Posterior cingulate gyrus (tissue), 11 donors: ENCODE measurements at regions not wholly inside any gene's neighbourhood (a gene's known extent, or its start where the extent isn't known, plus 50 kb on each side); places are given as distances from the start of the nearest gene placed in this dataset.

Experiments
- DNase-seq, 10 donors: peaks; one replicate each; pipeline versions ENCODE4 v3.0.0 to v3.0.0-alpha.2; 2020 to 2021; ENCODE audit warnings: mixed read lengths in 3 of 10
- intact Hi-C: fragments of 100-400 bp; cut with DNase I; formaldehyde crosslinking; loops from one replicate; pipeline ENCODE4 v1.15.1; 2023

- DNase-seq = no peak
- intact Hi-C loops = loop anchor here (5.0 kb wide), 1 partner anchor 87 kb away; no protein-coding TSS in a partner anchor
Observed at GRCh38 chr4:38308728-38309311, 348.6 kb downstream of the PTTG2 start.

DNA sequence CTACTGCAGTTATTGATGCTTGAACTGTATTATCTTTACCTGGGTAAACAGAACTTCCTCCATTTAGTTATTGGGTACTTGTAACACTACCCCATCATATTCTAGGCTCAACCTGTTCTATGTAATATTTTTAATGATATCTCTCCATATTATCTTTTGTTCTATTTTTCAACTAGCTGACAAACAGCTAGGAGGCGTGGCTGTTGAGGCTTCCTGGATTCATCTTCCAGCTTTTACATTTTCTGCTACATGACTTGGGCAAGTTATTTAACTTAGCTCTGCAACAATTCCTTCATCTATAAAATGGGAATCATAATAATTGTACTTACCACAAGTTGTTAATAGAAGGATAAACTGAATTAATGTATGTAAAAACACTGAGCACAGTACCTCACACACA lies 349.3 kb downstream of the PTTG2 start:
- intact Hi-C loops = loop anchor here (5.0 kb wide), 1 partner anchor 87 kb away; no protein-coding TSS in a partner anchor
- DNase-seq = no peak

GRCh38 chr4:38310446-38311043 lies 350.3 kb downstream of the PTTG2 start:
- no peak for DNase-seq
- intact Hi-C loops = no loop called here

GRCh38 chr4:38311495-38312126 lies 351.4 kb downstream of the PTTG2 start:
- intact Hi-C loops = no loop called here
- DNase-seq = no peak

DNA sequence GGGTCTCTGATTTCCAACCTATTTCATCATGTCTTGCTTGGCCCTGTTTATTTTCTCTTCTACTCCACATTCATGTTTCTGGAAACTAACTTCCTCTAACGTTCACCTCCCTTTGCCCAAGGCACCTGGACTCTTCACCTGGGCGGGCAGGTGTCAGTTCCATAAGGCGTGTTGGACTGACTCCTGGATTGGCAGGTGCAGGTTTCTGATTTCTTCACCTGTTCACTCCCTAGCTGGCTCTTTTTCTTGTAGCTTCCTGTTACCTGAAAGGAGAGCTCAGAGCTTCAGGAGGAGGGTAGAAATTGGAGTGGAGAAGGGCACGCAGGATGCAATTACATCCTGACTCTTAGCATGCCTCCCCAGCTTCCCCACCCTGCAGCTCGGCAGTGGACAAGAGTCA lies 350.8 kb upstream of the KLF3 start:
- intact Hi-C loops = no loop called here
- DNase-seq = no peak

- intact Hi-C loops = no loop called here
- no peak for DNase-seq
Observed at GRCh38 chr4:38313999-38314561, 349.9 kb upstream of the KLF3 start.

DNA sequence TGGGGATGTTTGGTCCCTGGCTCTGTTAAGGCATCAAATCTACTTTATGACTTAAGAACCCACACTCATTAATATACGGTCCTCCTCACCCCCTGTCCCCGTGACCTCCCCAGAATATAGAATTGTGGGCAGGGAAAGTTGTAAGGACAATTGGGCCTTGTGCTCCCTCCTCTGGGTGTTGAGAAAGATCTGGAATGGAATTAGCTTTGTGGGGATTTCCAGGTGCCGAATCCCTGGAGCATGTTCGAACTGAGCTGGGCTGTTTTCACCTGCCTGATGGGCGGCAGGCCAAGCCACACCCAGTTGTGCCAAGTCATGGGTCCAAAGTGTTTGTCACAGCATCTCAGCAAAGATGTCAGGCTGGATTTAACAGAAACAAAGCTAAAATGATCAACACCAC lies 349.3 kb upstream of the KLF3 start:
- DNase-seq = no peak
- intact Hi-C loops = loop anchor here (5.0 kb wide), 1 partner anchor 132 kb away; no protein-coding TSS in a partner anchor

- DNase-seq = no peak
- intact Hi-C loops = loop anchor here (5.0 kb wide), 1 partner anchor 133 kb away; no protein-coding TSS in a partner anchor
Observed at GRCh38 chr4:38315286-38315685, 348.7 kb upstream of the KLF3 start.

GRCh38 chr4:38316045-38316444 lies 348.0 kb upstream of the KLF3 start:
- intact Hi-C loops = loop anchor here (5.0 kb wide), 1 partner anchor 134 kb away; no protein-coding TSS in a partner anchor
- no peak for DNase-seq

DNA sequence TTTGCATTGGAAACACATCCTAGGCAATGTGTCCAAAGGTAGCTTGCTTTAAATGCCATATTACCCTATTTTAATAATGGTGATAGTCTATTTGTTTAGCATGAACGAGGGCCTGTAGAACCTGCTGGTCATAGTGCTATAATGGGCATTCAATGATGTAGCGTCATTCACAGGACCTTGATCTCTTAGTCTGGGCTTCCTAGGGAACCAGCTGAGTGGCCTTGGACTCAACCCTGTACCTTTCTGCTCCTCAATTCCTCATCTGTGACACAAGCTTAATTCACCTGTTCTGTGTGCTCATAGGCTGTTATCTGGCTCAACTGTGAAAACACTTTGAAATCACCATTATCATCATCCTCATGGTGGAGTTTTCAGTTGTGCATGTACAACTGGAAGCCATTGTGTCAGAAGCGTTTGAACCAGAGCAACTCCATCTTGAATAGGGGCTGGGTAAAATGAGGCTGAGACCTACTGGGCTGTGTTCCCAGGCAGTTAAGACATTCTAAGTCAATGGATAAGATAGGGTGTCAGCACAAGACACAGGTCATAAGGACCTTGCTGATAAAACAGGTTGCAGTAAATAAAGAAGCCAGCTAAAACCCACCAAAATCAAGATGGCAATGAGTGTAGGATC lies 346.8 kb upstream of the KLF3 start:
- no peak for DNase-seq
- intact Hi-C loops = loop anchor here (5.0 kb wide), 1 partner anchor 135 kb away; no protein-coding TSS in a partner anchor

- intact Hi-C loops = loop anchor here (2.0 to 5.0 kb wide), 2 partner anchors 137 to 356 kb away; no protein-coding TSS in a partner anchor
- peak; percentile 52 to 95 (median 68) for DNase-seq
Observed at GRCh38 chr4:38318737-38319455, 345.1 kb upstream of the KLF3 start.

DNA sequence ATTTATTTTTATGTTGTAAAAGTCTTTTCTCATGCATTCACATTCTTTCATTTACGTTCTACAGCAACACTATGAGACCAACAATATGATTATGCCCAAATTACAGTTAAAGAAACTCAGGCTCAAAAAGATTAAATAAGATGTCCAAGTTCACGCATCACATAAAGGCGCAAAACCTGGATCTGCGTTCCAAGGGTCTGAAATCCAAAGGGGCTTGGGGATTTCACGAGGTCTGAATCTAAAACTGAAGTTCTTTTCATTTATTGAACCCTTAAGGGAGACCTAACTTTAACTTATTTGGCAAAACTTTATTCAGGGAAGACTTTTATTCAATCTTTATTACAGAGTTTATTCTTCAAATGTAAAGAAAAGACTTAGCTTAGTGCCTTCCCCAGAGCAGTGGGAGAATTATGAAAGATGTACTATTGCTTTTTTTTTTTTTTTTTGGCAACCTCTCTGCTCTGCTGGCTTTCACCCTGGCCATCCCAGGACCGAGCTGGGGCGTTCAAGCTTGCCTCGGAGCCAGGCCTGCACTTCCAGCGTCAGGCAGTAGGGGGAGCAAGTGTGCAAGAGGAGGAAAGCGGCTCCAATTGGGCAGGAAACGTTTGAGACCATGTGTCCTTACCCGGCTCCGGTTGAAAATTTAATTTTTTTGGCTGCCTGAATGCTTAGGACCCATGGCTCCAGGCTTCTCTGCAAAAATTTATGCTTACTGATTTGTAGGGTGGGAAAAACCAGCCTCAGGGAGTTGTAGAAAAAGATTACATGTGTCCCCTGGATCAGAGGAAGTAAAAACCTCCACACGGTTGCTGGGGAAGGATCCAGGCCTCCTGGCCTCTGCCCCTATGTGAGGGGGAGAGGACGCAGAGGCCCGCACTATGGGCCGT lies 344.3 kb upstream of the KLF3 start:
- DNase-seq = peak; percentile 72 to 99 (median 92)
- intact Hi-C loops = loop anchor here (1.0 to 10.0 kb wide), 4 partner anchors 137 to 412 kb away; no protein-coding TSS in a partner anchor

DNA sequence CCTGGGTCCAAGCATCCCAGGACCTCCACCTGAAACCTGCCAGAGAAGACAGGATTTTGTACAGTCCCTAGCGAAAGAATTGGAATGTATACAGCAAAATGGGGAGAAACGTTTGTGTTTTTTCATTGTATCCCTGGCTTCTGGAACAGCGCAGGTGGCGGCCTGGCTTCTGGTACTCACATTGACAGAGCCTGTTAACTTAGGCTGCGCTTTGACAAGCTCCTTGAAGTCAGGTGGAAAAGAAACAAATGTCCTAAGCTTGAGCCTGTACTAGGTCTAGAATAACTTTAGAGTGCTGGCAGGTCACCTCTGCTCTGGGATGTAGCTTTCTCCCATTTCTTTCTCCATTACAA lies 343.7 kb upstream of the KLF3 start:
- no peak for DNase-seq
- intact Hi-C loops = loop anchor here (1.0 to 10.0 kb wide), 2 partner anchors 264 to 411 kb away; no protein-coding TSS in a partner anchor

- intact Hi-C loops = loop anchor here (1.0 to 10.0 kb wide), 2 partner anchors 264 to 410 kb away; no protein-coding TSS in a partner anchor
- DNase-seq = no peak
Observed at GRCh38 chr4:38320833-38321232, 343.2 kb upstream of the KLF3 start.

GRCh38 chr4:38322714-38323113 lies 341.3 kb upstream of the KLF3 start:
- intact Hi-C loops = loop anchor here (10.0 kb wide), 1 partner anchor 262 kb away; no protein-coding TSS in a partner anchor
- peak in 1 of 10 donors; percentile 26 for DNase-seq

- intact Hi-C loops = loop anchor here (10.0 kb wide), 1 partner anchor 262 kb away; no protein-coding TSS in a partner anchor
- DNase-seq = no peak
Observed at GRCh38 chr4:38323141-38323641, 340.8 kb upstream of the KLF3 start.

- intact Hi-C loops = loop anchor here (10.0 kb wide), 1 partner anchor 260 kb away; no protein-coding TSS in a partner anchor
- DNase-seq = peak in 1 of 10 donors; percentile 78
Observed at GRCh38 chr4:38324861-38325628, 339.0 kb upstream of the KLF3 start.

- intact Hi-C loops = loop anchor here (10.0 kb wide), 1 partner anchor 259 kb away; no protein-coding TSS in a partner anchor
- no peak for DNase-seq
Observed at GRCh38 chr4:38325629-38325913, 338.4 kb upstream of the KLF3 start.
